ENCODE measurements at regions not wholly inside any gene's neighbourhood (a gene's known extent, or its start where the extent isn't known, plus 50 kb on each side); places are given as distances from the start of the nearest gene placed in this dataset.

DNA sequence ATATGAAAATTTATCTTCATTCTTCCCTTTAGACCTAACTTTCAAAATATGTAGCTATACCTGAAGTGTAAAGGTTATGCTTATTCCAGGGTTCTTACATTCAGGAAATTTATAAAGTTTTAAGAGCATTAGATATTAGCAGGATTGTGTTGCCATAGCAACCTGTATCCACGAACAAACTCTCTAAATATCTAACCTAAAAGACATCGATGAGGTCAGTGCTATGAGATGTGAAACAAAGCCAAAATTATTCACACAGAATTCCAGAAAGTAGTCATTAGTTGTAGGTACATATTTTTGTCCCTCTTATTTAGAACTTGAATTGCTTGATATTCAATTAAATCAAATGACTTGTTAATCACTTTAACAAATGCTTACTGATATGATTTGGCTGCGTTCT is 705.3 kb downstream of the SOCS6 start:
- TF ChIP-seq, protein P1, sequence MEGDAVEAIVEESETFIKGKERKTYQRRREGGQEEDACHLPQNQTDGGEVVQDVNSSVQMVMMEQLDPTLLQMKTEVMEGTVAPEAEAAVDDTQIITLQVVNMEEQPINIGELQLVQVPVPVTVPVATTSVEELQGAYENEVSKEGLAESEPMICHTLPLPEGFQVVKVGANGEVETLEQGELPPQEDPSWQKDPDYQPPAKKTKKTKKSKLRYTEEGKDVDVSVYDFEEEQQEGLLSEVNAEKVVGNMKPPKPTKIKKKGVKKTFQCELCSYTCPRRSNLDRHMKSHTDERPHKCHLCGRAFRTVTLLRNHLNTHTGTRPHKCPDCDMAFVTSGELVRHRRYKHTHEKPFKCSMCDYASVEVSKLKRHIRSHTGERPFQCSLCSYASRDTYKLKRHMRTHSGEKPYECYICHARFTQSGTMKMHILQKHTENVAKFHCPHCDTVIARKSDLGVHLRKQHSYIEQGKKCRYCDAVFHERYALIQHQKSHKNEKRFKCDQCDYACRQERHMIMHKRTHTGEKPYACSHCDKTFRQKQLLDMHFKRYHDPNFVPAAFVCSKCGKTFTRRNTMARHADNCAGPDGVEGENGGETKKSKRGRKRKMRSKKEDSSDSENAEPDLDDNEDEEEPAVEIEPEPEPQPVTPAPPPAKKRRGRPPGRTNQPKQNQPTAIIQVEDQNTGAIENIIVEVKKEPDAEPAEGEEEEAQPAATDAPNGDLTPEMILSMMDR (IDR thresholded peaks at IDR 0.05), result no peak
- TF ChIP-seq POLR2A (IDR thresholded peaks at IDR 0.05), result no peak
